Left renal pelvis (tissue), 4 donors: ENCODE measurements at regions not wholly inside any gene's neighbourhood (a gene's known extent, or its start where the extent isn't known, plus 50 kb on each side); places are given as distances from the start of the nearest gene placed in this dataset.
"Not testable (repeated sequence)": the region's sequence is repeated elsewhere in the genome, so short reads cannot be mapped to it uniquely, and the experiment has no call there.

Source experiments
- DNase-seq, 4 donors: peaks; one replicate each; pipeline ENCODE4 v3.0.0-alpha.2; 2013; ENCODE audit warnings: low read depth in 4 of 4, low spot score in 3 of 4

- DNase-seq = not testable (repeated sequence)
Measured at GRCh38 chr21:5065240-5066211, 5455.9 kb upstream of the TPTE start.

GRCh38 chr21:5066682-5067251 is 5454.6 kb upstream of the TPTE start:
- DNase-seq = not testable (repeated sequence)

- DNase-seq = not testable (repeated sequence)
Measured at GRCh38 chr21:5067326-5068048, 5453.9 kb upstream of the TPTE start.

GRCh38 chr21:5068649-5069048 is 5452.7 kb upstream of the TPTE start:
- not testable (repeated sequence) for DNase-seq

- not testable (repeated sequence) for DNase-seq
Measured at GRCh38 chr21:5071180-5071579, 5450.2 kb upstream of the TPTE start.

- not testable (repeated sequence) for DNase-seq
Measured at GRCh38 chr21:5076854-5077253, 5444.5 kb upstream of the TPTE start.

- DNase-seq = not testable (repeated sequence)
Measured at GRCh38 chr21:5079361-5079760, 5442.0 kb upstream of the TPTE start.

GRCh38 chr21:5080015-5080414 is 5441.4 kb upstream of the TPTE start:
- not testable (repeated sequence) for DNase-seq

GRCh38 chr21:5084246-5084645 is 5437.1 kb upstream of the TPTE start:
- DNase-seq = not testable (repeated sequence)

GRCh38 chr21:5085456-5085855 is 5435.9 kb upstream of the TPTE start:
- not testable (repeated sequence) for DNase-seq

- DNase-seq = not testable (repeated sequence)
Measured at GRCh38 chr21:5086416-5086815, 5435.0 kb upstream of the TPTE start.

- not testable (repeated sequence) for DNase-seq
Measured at GRCh38 chr21:5088820-5089219, 5432.6 kb upstream of the TPTE start.

GRCh38 chr21:5089399-5090089 is 5431.8 kb upstream of the TPTE start:
- not testable (repeated sequence) for DNase-seq

GRCh38 chr21:5090132-5091079 is 5431.0 kb upstream of the TPTE start:
- not testable (repeated sequence) for DNase-seq

- not testable (repeated sequence) for DNase-seq
Measured at GRCh38 chr21:5091274-5091673, 5430.1 kb upstream of the TPTE start.

- not testable (repeated sequence) for DNase-seq
Measured at GRCh38 chr21:5095628-5096027, 5425.8 kb upstream of the TPTE start.

GRCh38 chr21:5098010-5098743 is 5423.2 kb upstream of the TPTE start:
- not testable (repeated sequence) for DNase-seq

GRCh38 chr21:5100604-5101174 is 5420.7 kb upstream of the TPTE start:
- not testable (repeated sequence) for DNase-seq
